ENCODE measurements at regions not wholly inside any gene's neighbourhood (a gene's known extent, or its start where the extent isn't known, plus 50 kb on each side); places are given as distances from the start of the nearest gene placed in this dataset.

DNA sequence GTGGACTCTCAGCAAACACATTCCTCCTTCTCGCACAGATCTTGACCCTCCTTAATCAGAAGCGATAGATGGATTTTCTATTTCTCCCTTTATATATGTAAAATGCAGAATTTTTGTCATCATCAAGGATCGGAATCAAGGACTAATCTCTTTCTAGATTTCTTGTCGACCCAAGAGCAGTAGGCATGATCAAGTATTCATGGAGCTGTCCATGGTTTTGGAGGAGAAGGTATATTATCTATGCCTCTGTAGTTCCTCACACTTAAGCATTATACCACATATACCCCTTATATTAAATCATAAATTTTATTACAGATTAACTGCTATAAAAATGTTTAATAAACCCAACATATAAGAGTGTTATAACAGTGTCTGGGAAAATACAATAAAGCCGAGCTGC, 886.8 kb downstream of the NLGN4X start:
- ATAC-seq (ENCODE audit: low read depth), result no peak
- WGBS, 2 experiments (ENCODE audit: extremely low coverage in 2 of 2, insufficient read length in 1 of 2), result no CpG with 5 or more reads among the region's 5 CpGs
- Histone ChIP-seq H3K9me1 (ENCODE audit: insufficient read depth, low read length) (no peaks in the 10 kb centered on the region), H4K91ac (ENCODE audit: insufficient read depth, low read depth, low read length) (no peak overlapping the region), H3K18ac (ENCODE audit: low read depth, low read length) (no peak overlapping the region), H3K14ac (replicated peaks; ENCODE audit: low read depth, low read length) (no peak overlapping the region), H3K79me1 (ENCODE audit: low read depth in 1 of 2, low read length in 2 of 2) (no peaks in the 10 kb centered on the region), H3K9ac (ENCODE audit: low read depth, low read length) (no peak overlapping the region), H2BK120ac (ENCODE audit: low read depth, low read length) (no peak overlapping the region), H3K4me2 (ENCODE audit: low read depth, low read length) (no peak overlapping the region), H2AK5ac (ENCODE audit: low read depth, low read length) (no peak overlapping the region), H3K4me1 (ENCODE audit: control insufficient read depth, insufficient read depth, low read length) (no peaks in the 10 kb centered on the region), H3K4ac (ENCODE audit: low read depth, low read length) (no peak overlapping the region), H3K56ac (ENCODE audit: extremely low read depth, insufficient read depth, low read length) (no peak overlapping the region), H2BK15ac (ENCODE audit: low read depth, low read length) (no peak overlapping the region), H2AFZ (replicated peaks; ENCODE audit: low read length, poor library complexity) (no peak overlapping the region), H2BK5ac (ENCODE audit: low read depth, low read length, poor library complexity, severe bottlenecking) (no peak overlapping the region), H4K5ac (ENCODE audit: low read depth, low read length) (no peak overlapping the region), H4K20me1 (ENCODE audit: insufficient read depth, low read length) (no peaks in the 10 kb centered on the region), H3K23ac (ENCODE audit: low read depth, low read length) (no peak overlapping the region), H3K36me3 (ENCODE audit: control insufficient read depth, insufficient read depth, low read length) (no peaks in the 10 kb centered on the region), H3K9me3 (ENCODE audit: control insufficient read depth, insufficient read depth, low read length) (peaks cover 7% of the 10 kb centered on the region; the same call in 1 of the 2 replicates), H2AK9ac (replicated peaks; ENCODE audit: low read depth, low read length, poor library complexity) (no peak overlapping the region), H3K27me3 (ENCODE audit: control insufficient read depth, insufficient read depth, low read length) (no peaks in the 10 kb centered on the region), H4K8ac (ENCODE audit: low read depth in 2 of 2, low read length in 2 of 2) (no peak overlapping the region), H2BK20ac (ENCODE audit: low read depth, low read length) (no peak overlapping the region), H3K27ac (ENCODE audit: insufficient read depth, low read length) (no peak overlapping the region), H3K4me3 (ENCODE audit: insufficient read depth, low read depth, low read length) (no peak overlapping the region)
- no TSS peak for BruUV-seq (replicated peaks)
- POLR2A ChIA-PET (ENCODE audit: unreplicated experiment), result no interaction called here
- TF ChIP-seq NFE2L2 (IDR thresholded peaks at IDR 0.05; ENCODE audit: low read depth, low read length) (no peak), CEBPB (IDR thresholded peaks at IDR 0.05; ENCODE audit: low read depth, low read length) (no peak), MAFK (IDR thresholded peaks at IDR 0.05; ENCODE audit: low read depth, low read length) (no peak), RCOR1 (IDR thresholded peaks at IDR 0.05; ENCODE audit: insufficient replicate concordance, low read length) (no peak), RAD21 (IDR thresholded peaks at IDR 0.05; ENCODE audit: low read length) (no peak), MAZ (IDR thresholded peaks at IDR 0.05; ENCODE audit: borderline replicate concordance, low read depth, low read length) (no peak)
- TF ChIP-seq, protein P1, sequence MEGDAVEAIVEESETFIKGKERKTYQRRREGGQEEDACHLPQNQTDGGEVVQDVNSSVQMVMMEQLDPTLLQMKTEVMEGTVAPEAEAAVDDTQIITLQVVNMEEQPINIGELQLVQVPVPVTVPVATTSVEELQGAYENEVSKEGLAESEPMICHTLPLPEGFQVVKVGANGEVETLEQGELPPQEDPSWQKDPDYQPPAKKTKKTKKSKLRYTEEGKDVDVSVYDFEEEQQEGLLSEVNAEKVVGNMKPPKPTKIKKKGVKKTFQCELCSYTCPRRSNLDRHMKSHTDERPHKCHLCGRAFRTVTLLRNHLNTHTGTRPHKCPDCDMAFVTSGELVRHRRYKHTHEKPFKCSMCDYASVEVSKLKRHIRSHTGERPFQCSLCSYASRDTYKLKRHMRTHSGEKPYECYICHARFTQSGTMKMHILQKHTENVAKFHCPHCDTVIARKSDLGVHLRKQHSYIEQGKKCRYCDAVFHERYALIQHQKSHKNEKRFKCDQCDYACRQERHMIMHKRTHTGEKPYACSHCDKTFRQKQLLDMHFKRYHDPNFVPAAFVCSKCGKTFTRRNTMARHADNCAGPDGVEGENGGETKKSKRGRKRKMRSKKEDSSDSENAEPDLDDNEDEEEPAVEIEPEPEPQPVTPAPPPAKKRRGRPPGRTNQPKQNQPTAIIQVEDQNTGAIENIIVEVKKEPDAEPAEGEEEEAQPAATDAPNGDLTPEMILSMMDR (conservative IDR thresholded peaks at IDR 0.05; ENCODE audit: low read depth, low read length), result no peak
- TF ChIP-seq, protein P2, sequence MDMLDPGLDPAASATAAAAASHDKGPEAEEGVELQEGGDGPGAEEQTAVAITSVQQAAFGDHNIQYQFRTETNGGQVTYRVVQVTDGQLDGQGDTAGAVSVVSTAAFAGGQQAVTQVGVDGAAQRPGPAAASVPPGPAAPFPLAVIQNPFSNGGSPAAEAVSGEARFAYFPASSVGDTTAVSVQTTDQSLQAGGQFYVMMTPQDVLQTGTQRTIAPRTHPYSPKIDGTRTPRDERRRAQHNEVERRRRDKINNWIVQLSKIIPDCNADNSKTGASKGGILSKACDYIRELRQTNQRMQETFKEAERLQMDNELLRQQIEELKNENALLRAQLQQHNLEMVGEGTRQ (IDR thresholded peaks at IDR 0.05; ENCODE audit: low read depth, low read length), result no peak
- TF ChIP-seq, protein P3, sequence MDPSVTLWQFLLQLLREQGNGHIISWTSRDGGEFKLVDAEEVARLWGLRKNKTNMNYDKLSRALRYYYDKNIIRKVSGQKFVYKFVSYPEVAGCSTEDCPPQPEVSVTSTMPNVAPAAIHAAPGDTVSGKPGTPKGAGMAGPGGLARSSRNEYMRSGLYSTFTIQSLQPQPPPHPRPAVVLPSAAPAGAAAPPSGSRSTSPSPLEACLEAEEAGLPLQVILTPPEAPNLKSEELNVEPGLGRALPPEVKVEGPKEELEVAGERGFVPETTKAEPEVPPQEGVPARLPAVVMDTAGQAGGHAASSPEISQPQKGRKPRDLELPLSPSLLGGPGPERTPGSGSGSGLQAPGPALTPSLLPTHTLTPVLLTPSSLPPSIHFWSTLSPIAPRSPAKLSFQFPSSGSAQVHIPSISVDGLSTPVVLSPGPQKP (IDR thresholded peaks at IDR 0.05; ENCODE audit: borderline replicate concordance, low read depth, low read length), result no peak
- CTCF ChIA-PET, result no interaction called here
- in situ Hi-C loops (cut with MboI; ENCODE audit: low sequenced_read_pairs), result no loop called here
- no peak for DNase-seq
- dilution Hi-C loops (cut with HindIII; ENCODE audit: low sequenced_read_pairs, unreplicated experiment), result no loop called here
- intact Hi-C loops (cut with micrococcal nuclease), result no loop called here

All from IMR-90 (cell line).